BLaER1 treated with 17β-estradiol and CSF1 and Interleukin-3, amounts not matched to agents 10 nM and 100 nM (cell line): ENCODE measurements at regions not wholly inside any gene's neighbourhood (a gene's known extent, or its start where the extent isn't known, plus 50 kb on each side); places are given as distances from the start of the nearest gene placed in this dataset.
A peak's percentile ranks its signal among the peaks of the same experiment; 100 is the strongest.
"Not testable (repeated sequence)": the region's sequence is repeated elsewhere in the genome, so short reads cannot be mapped to it uniquely, and the experiment has no call there.

Source experiments
- H3K27ac ChIP-seq, 11 experiments: shearing (Covaris generic); formaldehyde crosslinking; 2 replicates each; pipeline ENCODE4 v1.8.1; 2022
- H3K27me3 ChIP-seq, 11 experiments: shearing (Covaris generic); formaldehyde crosslinking; 2 replicates each; pipeline ENCODE4 v1.8.1; 2022
- H3K36me3 ChIP-seq, 11 experiments: shearing (Covaris generic); formaldehyde crosslinking; 2 replicates each; pipeline ENCODE4 v1.8.1; 2022
- H3K4me1 ChIP-seq, 10 experiments: shearing (Covaris generic); formaldehyde crosslinking; 2 replicates each; pipeline ENCODE4 v1.8.1; 2022
- H3K4me2 ChIP-seq, 11 experiments: shearing (Covaris generic); formaldehyde crosslinking; 2 replicates each; pipeline ENCODE4 v1.8.1; 2022
- H3K4me3 ChIP-seq, 10 experiments: shearing (Covaris generic); formaldehyde crosslinking; 2 replicates each; pipeline ENCODE4 v1.8.1; 2022
- H3K9ac ChIP-seq, 11 experiments: shearing (Covaris generic); formaldehyde crosslinking; 2 replicates each; pipeline ENCODE4 v1.8.1; 2022
- H3K9me3 ChIP-seq, 11 experiments: shearing (Covaris generic); formaldehyde crosslinking; replicated peaks in 1 of 11; 2 replicates each; pipeline ENCODE4 v1.8.1; 2022
- H4K20me1 ChIP-seq, 11 experiments: shearing (Covaris generic); formaldehyde crosslinking; 2 replicates each; pipeline ENCODE4 v1.8.1; 2022
- Cebpa-rat ChIP-seq, 11 experiments: shearing (Covaris generic); IDR thresholded peaks; 2 replicates each; pipeline ENCODE4 v1.8.1; 2022

DNA sequence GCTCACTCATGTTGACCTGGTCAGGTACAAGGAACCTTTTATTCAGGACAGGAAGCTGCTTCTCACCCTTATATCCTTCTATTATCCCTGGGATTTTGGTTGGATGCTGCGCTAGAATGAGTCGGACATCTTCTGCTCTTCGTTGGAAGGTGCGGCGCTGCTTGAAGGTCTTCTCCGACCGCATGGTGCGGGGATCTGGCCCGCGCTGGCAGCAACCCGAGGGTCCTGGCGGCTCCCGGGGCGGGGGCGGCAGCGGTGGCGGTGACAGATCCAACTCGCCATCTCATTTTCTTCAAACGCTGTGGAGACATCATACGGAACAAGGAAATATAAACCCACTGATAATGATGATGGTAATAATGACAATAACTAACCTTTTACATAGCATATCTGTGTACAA lies 126.3 kb downstream of the ATXN7L3B start:
- H3K4me3 ChIP-seq = no peak overlapping the region
- H3K27ac ChIP-seq = no peak overlapping the region
- no peaks in the 10 kb centered on the region for H4K20me1 ChIP-seq
- H3K4me1 ChIP-seq = peaks cover 0 to 22% (median 0%) of the 10 kb centered on the region in 10 experiments; a peak in 4 of 20 replicates
- H3K4me2 ChIP-seq = no peak overlapping the region
- no peak overlapping the region for H3K9ac ChIP-seq
- H3K9me3 ChIP-seq = no peaks in the 10 kb centered on the region
- no peaks in the 10 kb centered on the region for H3K27me3 ChIP-seq
- H3K36me3 ChIP-seq = no peaks in the 10 kb centered on the region
- no peak for TF ChIP-seq Cebpa-rat (IDR thresholded peaks at IDR 0.05)

DNA sequence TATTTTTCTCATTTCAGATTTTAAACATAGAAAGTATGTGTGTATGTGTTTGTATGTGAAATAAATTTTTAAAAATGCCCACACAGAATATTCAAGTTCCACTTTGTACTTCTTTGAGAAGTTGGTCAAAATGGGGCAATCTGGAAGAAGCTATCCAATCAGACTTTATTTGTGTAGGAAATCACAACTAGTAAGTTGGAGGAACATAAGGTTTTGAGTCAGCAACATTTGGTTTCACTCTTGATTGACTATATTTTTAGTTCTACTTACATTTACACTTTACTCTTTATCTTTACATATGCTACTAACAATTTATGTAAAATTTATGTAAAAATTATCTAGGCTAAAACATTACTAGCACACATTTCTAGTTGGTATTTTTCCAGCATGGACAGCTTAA lies 128.1 kb downstream of the ATXN7L3B start:
- no peak for TF ChIP-seq Cebpa-rat (IDR thresholded peaks at IDR 0.05)
- Histone ChIP-seq H4K20me1 (no peaks in the 10 kb centered on the region), H3K4me1 (peaks cover 0 to 22% (median 0%) of the 10 kb centered on the region in 10 experiments; a peak in 4 of 20 replicates), H3K9me3 (no peaks in the 10 kb centered on the region), H3K27ac (peak overlapping the region in 2 of 11 experiments; percentile 42 to 54; a peak in 4 of 22 replicates), H3K9ac (no peak overlapping the region), H3K27me3 (no peaks in the 10 kb centered on the region), H3K4me2 (peak overlapping the region in 3 of 11 experiments; percentile 2 to 62 (median 45); a peak in 5 of 22 replicates), H3K36me3 (no peaks in the 10 kb centered on the region), H3K4me3 (no peak overlapping the region)

DNA sequence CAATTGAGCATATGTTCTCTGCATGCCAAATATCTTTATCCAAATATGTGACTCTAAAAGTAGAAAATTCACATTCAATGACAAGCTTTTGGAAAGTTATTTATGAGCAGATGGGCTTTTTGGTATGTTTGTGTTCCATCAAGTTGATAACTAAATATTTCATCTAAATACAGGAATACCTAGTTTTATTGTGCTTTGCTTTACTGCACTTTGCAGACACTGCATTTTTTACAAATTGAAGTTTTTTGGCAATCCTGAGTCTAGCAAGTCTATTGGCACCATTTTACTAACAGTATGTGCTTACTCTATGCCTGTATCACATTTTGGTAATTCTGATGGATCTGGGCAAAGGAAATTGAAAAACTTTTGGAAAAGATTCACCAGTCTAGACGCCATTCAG lies 133.8 kb downstream of the ATXN7L3B start:
- H3K4me2 ChIP-seq = no peak overlapping the region
- H3K4me3 ChIP-seq = no peak overlapping the region
- no peaks in the 10 kb centered on the region for H3K9me3 ChIP-seq
- H3K4me1 ChIP-seq = peaks cover 0 to 6% (median 0%) of the 10 kb centered on the region in 10 experiments; a peak in 3 of 20 replicates
- H3K27ac ChIP-seq = no peak overlapping the region
- H3K9ac ChIP-seq = no peak overlapping the region
- TF ChIP-seq Cebpa-rat (IDR thresholded peaks at IDR 0.05) = no peak
- H3K27me3 ChIP-seq = no peaks in the 10 kb centered on the region
- H3K36me3 ChIP-seq = no peaks in the 10 kb centered on the region
- no peaks in the 10 kb centered on the region for H4K20me1 ChIP-seq

DNA sequence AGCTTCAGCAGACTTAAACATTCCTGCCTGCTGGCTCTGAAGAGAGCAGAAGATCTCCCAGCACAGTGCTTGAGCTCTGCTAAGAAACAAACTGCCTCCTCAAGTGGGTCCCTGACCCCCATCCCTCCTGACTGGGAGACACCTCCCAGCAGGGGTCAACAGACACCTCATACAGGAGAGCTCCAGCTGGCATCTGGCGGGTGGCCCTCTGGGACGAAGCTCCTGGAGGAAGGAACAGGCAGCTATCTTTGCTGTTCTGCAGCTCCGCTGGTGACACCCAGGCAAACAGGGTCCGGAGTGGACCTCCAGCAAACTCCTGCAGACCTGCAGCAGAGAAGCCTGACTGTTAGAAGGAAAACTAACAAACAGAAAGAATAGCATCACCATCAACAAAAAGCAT lies 139.3 kb downstream of the ATXN7L3B start:
- not testable (repeated sequence) for H3K27me3 ChIP-seq, H3K4me3 ChIP-seq, H3K9ac ChIP-seq, H4K20me1 ChIP-seq, H3K4me2 ChIP-seq, H3K4me1 ChIP-seq, H3K36me3 ChIP-seq, H3K9me3 ChIP-seq, H3K27ac ChIP-seq

DNA sequence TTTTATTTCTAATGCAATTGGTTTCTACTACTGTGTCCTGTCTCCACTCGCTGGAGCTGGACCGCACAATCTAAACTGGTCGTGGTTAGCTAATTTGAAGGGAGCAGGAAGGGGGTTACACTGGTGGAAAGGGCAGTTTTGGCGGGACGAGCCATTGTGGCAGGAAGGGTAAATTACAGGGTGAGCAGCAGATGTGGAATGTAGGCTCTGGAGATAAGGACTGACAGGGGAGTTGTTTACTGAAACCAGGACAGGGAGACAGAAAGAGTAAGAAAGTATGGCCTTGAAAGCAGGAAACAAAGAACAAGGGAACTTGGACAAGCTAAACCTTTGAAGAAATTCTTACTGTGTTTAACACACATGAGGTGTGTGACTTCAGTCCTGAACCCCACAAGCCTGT lies 147.8 kb downstream of the ATXN7L3B start:
- Histone ChIP-seq H3K4me2 (no peak overlapping the region), H3K36me3 (no peaks in the 10 kb centered on the region), H3K27ac (no peak overlapping the region), H3K4me1 (no peaks in the 10 kb centered on the region), H3K27me3 (no peaks in the 10 kb centered on the region), H3K9me3 (peaks cover 5 to 13% (median 6%) of the 10 kb centered on the region in 11 experiments; a peak in 14 of 22 replicates), H4K20me1 (no peaks in the 10 kb centered on the region), H3K9ac (no peak overlapping the region), H3K4me3 (no peak overlapping the region)
- no peak for TF ChIP-seq Cebpa-rat (IDR thresholded peaks at IDR 0.05)

DNA sequence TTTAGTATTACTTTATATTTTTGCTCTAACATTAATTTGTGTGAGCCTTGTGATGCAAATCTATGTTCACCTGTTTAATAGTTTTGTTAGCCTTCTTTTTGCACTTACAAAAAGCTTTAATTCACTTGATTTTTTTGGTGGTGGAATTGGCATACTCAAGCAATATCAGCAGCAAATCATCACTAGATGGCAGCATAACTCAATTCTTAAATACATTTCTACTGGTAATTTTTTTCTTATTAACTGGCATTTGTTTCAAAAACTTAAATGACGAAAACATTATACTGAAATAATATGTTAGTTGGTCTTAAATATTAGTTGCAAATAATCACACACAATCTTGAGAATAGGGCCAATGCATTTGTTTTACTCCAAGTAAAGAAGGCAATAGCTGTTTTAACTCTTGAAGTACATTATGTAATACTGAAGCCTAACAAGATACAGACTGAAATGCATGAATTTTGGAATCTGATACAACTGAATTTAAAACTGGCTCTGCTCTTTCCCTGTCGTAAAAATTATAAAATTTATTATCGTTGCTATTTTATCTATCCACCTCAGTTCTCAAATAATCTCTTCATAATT lies 151.5 kb downstream of the ATXN7L3B start:
- no peak for TF ChIP-seq Cebpa-rat (IDR thresholded peaks at IDR 0.05)
- no peaks in the 10 kb centered on the region for H3K4me1 ChIP-seq

DNA sequence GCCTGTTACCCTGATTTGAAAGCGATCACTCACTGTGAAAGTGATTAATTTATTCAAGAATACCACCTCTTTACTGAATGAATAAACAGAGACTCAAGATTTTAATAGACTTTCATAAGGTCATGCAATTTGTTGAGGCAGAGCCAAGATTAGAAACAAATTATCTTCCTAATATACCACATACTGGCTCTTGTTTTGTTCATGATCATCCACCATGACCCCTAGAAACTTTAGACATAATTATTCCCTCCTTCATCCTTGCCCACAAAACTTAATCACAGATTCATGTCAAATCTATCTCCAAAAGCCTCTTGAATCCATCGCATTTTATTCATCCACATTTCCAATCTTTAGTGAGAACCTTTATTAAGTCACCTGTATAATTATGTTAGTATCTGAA lies 152.3 kb downstream of the ATXN7L3B start:
- no peak for TF ChIP-seq Cebpa-rat (IDR thresholded peaks at IDR 0.05)
- Histone ChIP-seq H3K36me3 (no peaks in the 10 kb centered on the region), H3K9me3 (peaks cover 5 to 7% (median 6%) of the 10 kb centered on the region in 11 experiments; a peak in 14 of 22 replicates), H3K27ac (no peak overlapping the region), H3K4me1 (no peaks in the 10 kb centered on the region), H3K27me3 (no peaks in the 10 kb centered on the region), H3K9ac (no peak overlapping the region), H3K4me3 (no peak overlapping the region), H4K20me1 (no peaks in the 10 kb centered on the region), H3K4me2 (no peak overlapping the region)

More for the DNA sequence above, 151.5 kb downstream of the ATXN7L3B start:
- no peak overlapping the region for H3K9ac ChIP-seq
- no peak overlapping the region for H3K4me2 ChIP-seq
- H3K4me3 ChIP-seq = no peak overlapping the region
- H4K20me1 ChIP-seq = no peaks in the 10 kb centered on the region
- H3K27me3 ChIP-seq = no peaks in the 10 kb centered on the region
- H3K36me3 ChIP-seq = no peaks in the 10 kb centered on the region
- H3K27ac ChIP-seq = no peak overlapping the region
- H3K9me3 ChIP-seq = peaks cover 5 to 13% (median 6%) of the 10 kb centered on the region in 11 experiments; a peak in 14 of 22 replicates

DNA sequence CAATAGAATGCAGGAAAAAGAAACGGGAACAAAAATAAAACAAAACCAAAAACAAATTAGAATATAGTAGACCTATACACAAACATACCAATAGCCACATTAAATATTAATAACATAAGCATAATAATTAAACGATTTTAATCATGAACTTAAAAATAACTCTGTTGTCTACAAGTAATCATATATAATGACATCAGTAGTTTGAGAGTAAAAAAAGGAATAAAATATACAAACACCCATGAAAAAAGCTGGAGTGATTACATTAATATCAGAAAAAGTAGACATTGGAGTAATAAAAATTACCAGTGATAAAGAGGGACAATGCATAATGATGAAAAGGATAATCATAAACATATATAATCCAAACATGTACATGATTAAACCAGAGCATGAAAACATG lies 181.8 kb downstream of the ATXN7L3B start:
- no peak overlapping the region for H3K27ac ChIP-seq
- H3K9ac ChIP-seq = no peak overlapping the region
- H3K9me3 ChIP-seq = no peaks in the 10 kb centered on the region
- H3K4me2 ChIP-seq = no peak overlapping the region
- H3K27me3 ChIP-seq = no peaks in the 10 kb centered on the region
- H3K4me3 ChIP-seq = no peak overlapping the region
- no peak for TF ChIP-seq Cebpa-rat (IDR thresholded peaks at IDR 0.05)
- no peaks in the 10 kb centered on the region for H4K20me1 ChIP-seq
- no peaks in the 10 kb centered on the region for H3K4me1 ChIP-seq
- no peaks in the 10 kb centered on the region for H3K36me3 ChIP-seq

DNA sequence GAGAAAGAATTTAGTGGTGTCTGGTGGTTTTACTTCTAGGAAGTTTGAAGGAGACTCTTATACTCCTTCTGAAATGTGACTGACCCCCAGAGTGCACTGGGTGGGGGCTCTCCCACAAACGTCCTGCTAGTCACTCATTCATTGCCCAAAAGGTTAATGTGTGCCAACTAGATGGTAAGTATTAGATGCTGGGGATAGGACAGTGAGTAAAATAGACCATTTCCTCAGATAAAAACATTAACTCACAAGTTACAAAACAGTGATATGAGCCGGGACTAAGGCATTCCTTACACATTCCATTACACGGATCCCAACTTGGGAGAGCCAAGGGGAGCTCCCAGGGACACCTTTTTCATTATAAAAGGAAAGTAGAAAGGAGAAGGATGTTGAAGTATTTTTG lies 185.1 kb downstream of the ATXN7L3B start:
- Histone ChIP-seq H3K9me3 (no peaks in the 10 kb centered on the region), H3K36me3 (no peaks in the 10 kb centered on the region), H3K27ac (no peak overlapping the region), H3K4me1 (no peaks in the 10 kb centered on the region), H3K4me3 (no peak overlapping the region), H3K4me2 (no peak overlapping the region), H3K27me3 (no peaks in the 10 kb centered on the region), H4K20me1 (no peaks in the 10 kb centered on the region), H3K9ac (no peak overlapping the region)
- no peak for TF ChIP-seq Cebpa-rat (IDR thresholded peaks at IDR 0.05)

DNA sequence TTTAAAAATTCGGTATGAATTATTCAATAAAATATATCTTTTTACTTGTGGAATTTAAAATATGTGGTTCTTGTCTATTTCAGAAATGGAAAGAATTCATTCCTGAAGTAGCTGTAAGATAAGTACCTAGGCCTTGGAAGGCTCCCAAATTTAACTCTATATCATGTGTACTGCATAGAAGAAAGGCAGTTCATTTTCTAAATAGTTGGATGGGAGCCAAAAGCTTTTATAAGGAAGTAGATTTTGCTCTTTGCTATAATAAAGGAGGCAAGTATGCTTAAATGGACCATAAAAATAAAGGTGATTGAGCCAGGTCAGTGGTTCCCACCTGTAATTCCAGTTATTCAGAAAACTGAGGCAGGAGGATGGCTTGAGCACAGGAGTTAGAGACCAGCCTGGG lies 187.5 kb downstream of the ATXN7L3B start:
- H3K36me3 ChIP-seq = no peaks in the 10 kb centered on the region
- H3K27me3 ChIP-seq = no peaks in the 10 kb centered on the region
- H3K9ac ChIP-seq = no peak overlapping the region
- H3K9me3 ChIP-seq = no peaks in the 10 kb centered on the region
- H4K20me1 ChIP-seq = no peaks in the 10 kb centered on the region
- no peak overlapping the region for H3K27ac ChIP-seq
- no peak for TF ChIP-seq Cebpa-rat (IDR thresholded peaks at IDR 0.05)
- no peak overlapping the region for H3K4me3 ChIP-seq
- no peak overlapping the region for H3K4me2 ChIP-seq
- H3K4me1 ChIP-seq = no peaks in the 10 kb centered on the region
